Inflammatory macrophage (primary cell): ENCODE measurements at regions not wholly inside any gene's neighbourhood (a gene's known extent, or its start where the extent isn't known, plus 50 kb on each side); places are given as distances from the start of the nearest gene placed in this dataset.

Source experiments
- DNase-seq, 2 donors: peaks; one replicate each; pipeline ENCODE4 v3.0.0-alpha.2; 2020 to 2022

- DNase-seq, result no peak
These were observed 286.9 kb downstream of the MEIS1 start for GRCh38 chr2:66721776-66722175.

- no peak for DNase-seq
These were observed 289.3 kb downstream of the MEIS1 start for GRCh38 chr2:66724241-66724640.

GRCh38 chr2:66729416-66730330, 294.7 kb downstream of the MEIS1 start:
- DNase-seq, result no peak

- DNase-seq, result no peak
These were observed 295.5 kb downstream of the MEIS1 start for GRCh38 chr2:66730441-66730840.

GRCh38 chr2:66733364-66733999, 298.6 kb downstream of the MEIS1 start:
- no peak for DNase-seq

- peak; percentile 11 to 29 for DNase-seq
These were observed 314.0 kb downstream of the MEIS1 start for GRCh38 chr2:66748939-66749338.

- DNase-seq, result no peak
These were observed 314.6 kb downstream of the MEIS1 start for GRCh38 chr2:66749566-66749965.

GRCh38 chr2:66753257-66753656, 318.3 kb downstream of the MEIS1 start:
- no peak for DNase-seq

- DNase-seq, result no peak
These were observed 318.7 kb downstream of the MEIS1 start for GRCh38 chr2:66753660-66754059.

- no peak for DNase-seq
These were observed 321.0 kb downstream of the MEIS1 start for GRCh38 chr2:66755974-66756373.

GRCh38 chr2:66761826-66762225, 326.9 kb downstream of the MEIS1 start:
- no peak for DNase-seq

- DNase-seq, result no peak
These were observed 327.8 kb downstream of the MEIS1 start for GRCh38 chr2:66762761-66763160.

- no peak for DNase-seq
These were observed 331.7 kb downstream of the MEIS1 start for GRCh38 chr2:66766582-66766981.

- no peak for DNase-seq
These were observed 336.5 kb downstream of the MEIS1 start for GRCh38 chr2:66771359-66771976.

GRCh38 chr2:66772618-66773017, 337.7 kb downstream of the MEIS1 start:
- no peak for DNase-seq

- no peak for DNase-seq
These were observed 341.0 kb downstream of the MEIS1 start for GRCh38 chr2:66775730-66776422.

- DNase-seq, result no peak
These were observed 346.9 kb downstream of the MEIS1 start for GRCh38 chr2:66781804-66782203.

- no peak for DNase-seq
These were observed 347.9 kb downstream of the MEIS1 start for GRCh38 chr2:66782780-66783361.

GRCh38 chr2:66789741-66790140, 354.8 kb downstream of the MEIS1 start:
- DNase-seq, result no peak

GRCh38 chr2:66790651-66791181, 355.8 kb downstream of the MEIS1 start:
- no peak for DNase-seq

GRCh38 chr2:66794070-66794469, 359.1 kb downstream of the MEIS1 start:
- DNase-seq, result no peak

GRCh38 chr2:66794551-66794950, 359.6 kb downstream of the MEIS1 start:
- DNase-seq, result no peak
